PC-3 (cell line): ENCODE measurements at regions not wholly inside any gene's neighbourhood (a gene's known extent, or its start where the extent isn't known, plus 50 kb on each side); places are given as distances from the start of the nearest gene placed in this dataset.

ENCODE experiments used
- EZH2 ChIP-seq: fragments of 300-600 bp; sonication (generic); IDR thresholded peaks from one replicate; pipeline ENCODE4 v1.6.1; 2017; ENCODE audit warnings: antibody characterized with exemption, mild to moderate bottlenecking, low read length; ENCODE audit not compliant: unreplicated experiment
- TF ChIP-seq, protein P1 (sequence below): fragments of 300-600 bp; sonication (generic); conservative IDR thresholded peaks from 2 replicates; pipeline ENCODE4 v1.5.1; 2017; ENCODE audit warnings: antibody characterized with exemption, low read depth, mild to moderate bottlenecking, low read length

DNA sequence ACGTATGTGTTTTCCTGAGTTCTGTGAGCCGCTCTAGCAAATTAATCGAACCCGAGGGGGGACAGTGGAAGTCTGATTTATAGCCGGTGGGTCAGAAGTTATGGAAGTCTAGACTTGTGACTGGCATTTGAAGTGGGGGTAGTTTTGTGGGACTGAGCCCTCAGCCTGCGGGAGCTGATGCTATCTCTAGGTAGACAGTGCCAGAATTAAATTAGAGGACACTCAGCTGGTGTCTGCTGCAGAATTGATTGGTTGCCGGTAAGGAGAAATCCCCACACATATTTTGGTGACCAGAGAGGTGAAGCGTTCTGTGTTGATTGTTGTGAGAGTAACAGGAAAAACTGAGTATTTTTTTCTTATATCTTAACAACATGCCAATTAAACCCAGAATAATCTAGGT, 143.8 kb upstream of the ADCY1 start:
- TF ChIP-seq, protein P1, sequence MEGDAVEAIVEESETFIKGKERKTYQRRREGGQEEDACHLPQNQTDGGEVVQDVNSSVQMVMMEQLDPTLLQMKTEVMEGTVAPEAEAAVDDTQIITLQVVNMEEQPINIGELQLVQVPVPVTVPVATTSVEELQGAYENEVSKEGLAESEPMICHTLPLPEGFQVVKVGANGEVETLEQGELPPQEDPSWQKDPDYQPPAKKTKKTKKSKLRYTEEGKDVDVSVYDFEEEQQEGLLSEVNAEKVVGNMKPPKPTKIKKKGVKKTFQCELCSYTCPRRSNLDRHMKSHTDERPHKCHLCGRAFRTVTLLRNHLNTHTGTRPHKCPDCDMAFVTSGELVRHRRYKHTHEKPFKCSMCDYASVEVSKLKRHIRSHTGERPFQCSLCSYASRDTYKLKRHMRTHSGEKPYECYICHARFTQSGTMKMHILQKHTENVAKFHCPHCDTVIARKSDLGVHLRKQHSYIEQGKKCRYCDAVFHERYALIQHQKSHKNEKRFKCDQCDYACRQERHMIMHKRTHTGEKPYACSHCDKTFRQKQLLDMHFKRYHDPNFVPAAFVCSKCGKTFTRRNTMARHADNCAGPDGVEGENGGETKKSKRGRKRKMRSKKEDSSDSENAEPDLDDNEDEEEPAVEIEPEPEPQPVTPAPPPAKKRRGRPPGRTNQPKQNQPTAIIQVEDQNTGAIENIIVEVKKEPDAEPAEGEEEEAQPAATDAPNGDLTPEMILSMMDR: no peak
- TF ChIP-seq EZH2: no peak
